ENCODE measurements at regions not wholly inside any gene's neighbourhood (a gene's known extent, or its start where the extent isn't known, plus 50 kb on each side); places are given as distances from the start of the nearest gene placed in this dataset.

- TF ChIP-seq, protein P1, sequence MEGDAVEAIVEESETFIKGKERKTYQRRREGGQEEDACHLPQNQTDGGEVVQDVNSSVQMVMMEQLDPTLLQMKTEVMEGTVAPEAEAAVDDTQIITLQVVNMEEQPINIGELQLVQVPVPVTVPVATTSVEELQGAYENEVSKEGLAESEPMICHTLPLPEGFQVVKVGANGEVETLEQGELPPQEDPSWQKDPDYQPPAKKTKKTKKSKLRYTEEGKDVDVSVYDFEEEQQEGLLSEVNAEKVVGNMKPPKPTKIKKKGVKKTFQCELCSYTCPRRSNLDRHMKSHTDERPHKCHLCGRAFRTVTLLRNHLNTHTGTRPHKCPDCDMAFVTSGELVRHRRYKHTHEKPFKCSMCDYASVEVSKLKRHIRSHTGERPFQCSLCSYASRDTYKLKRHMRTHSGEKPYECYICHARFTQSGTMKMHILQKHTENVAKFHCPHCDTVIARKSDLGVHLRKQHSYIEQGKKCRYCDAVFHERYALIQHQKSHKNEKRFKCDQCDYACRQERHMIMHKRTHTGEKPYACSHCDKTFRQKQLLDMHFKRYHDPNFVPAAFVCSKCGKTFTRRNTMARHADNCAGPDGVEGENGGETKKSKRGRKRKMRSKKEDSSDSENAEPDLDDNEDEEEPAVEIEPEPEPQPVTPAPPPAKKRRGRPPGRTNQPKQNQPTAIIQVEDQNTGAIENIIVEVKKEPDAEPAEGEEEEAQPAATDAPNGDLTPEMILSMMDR (IDR thresholded peaks at IDR 0.05; ENCODE audit: low read length, missing control alignments): no peak
- H3K4me3 ChIP-seq (replicated peaks; ENCODE audit: low read depth, low read length): no peak overlapping the region
- no peak for DNase-seq (ENCODE audit: low read depth)
Measured at GRCh38 chr11:95435192-95435591, 204.2 kb upstream of the SESN3 start.

GRCh38 chr11:95434489-95435057, 203.6 kb upstream of the SESN3 start:
- TF ChIP-seq, protein P1 (IDR thresholded peaks at IDR 0.05; ENCODE audit: low read length, missing control alignments): no peak
- no peak overlapping the region for H3K4me3 ChIP-seq (replicated peaks; ENCODE audit: low read depth, low read length)
- no peak for DNase-seq (ENCODE audit: low read depth)

DNA sequence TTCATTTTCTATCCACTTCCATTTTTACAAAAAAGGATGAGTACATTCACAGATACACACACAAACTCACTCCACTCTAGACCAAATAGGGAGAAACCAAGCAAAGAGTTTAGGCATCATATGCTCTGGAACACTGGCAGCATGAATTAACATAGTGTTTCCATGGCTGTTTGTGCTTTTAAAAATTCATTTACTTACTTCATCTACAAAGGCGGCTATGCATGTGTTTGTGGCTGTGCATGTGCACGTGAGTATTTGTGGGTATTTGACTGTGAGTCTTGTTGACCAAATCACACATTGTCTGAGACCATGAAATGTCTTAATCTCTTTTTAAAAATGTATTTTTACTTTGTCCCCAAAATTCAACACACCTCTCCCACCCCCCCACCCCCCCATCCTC, 203.0 kb upstream of the SESN3 start:
- TF ChIP-seq, protein P1 (IDR thresholded peaks at IDR 0.05; ENCODE audit: low read length, missing control alignments): no peak
- no peak overlapping the region for H3K4me3 ChIP-seq (replicated peaks; ENCODE audit: low read depth, low read length)

DNA sequence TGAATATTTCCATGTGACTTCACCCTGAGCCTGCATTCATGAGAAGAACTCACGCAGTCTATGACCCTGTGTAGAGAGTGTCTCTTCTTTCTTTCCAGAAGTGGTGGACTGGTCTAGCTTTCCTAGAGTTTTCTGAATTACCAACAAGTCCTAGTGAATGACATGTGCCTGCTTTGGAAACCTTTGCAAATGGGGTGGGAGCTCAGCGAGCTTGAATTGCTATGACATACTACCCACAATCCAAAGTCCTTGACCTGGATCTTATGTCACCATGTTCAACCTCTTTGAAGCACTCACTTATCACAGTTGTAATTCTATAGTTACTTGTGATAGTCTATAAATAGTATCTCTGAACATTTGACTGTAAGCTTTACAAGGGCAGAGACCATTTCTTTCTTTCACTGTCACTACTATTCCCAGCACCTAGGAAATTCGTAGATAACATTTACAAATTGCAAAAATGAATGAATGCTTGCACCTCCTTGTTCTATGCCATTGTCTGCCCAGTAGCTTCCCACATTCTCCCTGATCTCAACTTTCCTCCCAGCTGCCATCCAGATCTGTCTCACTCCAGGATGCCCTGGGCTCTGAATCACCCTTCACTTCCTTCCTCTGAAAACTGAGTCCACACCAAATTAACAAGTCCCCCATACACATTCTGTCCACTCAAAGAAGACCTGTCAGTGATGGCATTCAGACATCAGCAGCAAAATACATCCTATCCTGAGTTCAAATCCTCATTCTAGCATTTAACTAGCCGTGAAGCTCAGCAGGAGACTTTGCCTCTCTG, 201.9 kb upstream of the SESN3 start:
- H3K4me3 ChIP-seq (replicated peaks; ENCODE audit: low read depth, low read length): no peak overlapping the region
- DNase-seq (ENCODE audit: low read depth): no peak
- TF ChIP-seq, protein P1 (IDR thresholded peaks at IDR 0.05; ENCODE audit: low read length, missing control alignments): no peak

More for the DNA sequence above, 203.0 kb upstream of the SESN3 start:
- DNase-seq (ENCODE audit: low read depth): no peak

- TF ChIP-seq, protein P1 (IDR thresholded peaks at IDR 0.05; ENCODE audit: low read length, missing control alignments): no peak
- H3K4me3 ChIP-seq (replicated peaks; ENCODE audit: low read depth, low read length): no peak overlapping the region
- no peak for DNase-seq (ENCODE audit: low read depth)
Measured at GRCh38 chr11:95429376-95429907, 198.4 kb upstream of the SESN3 start.

GRCh38 chr11:95426823-95427462, 195.9 kb upstream of the SESN3 start:
- TF ChIP-seq, protein P1 (IDR thresholded peaks at IDR 0.05; ENCODE audit: low read length, missing control alignments): no peak

More at GRCh38 chr11:95426823-95427462, 195.9 kb upstream of the SESN3 start:
- H3K4me3 ChIP-seq (replicated peaks; ENCODE audit: low read depth, low read length): no peak overlapping the region
- DNase-seq (ENCODE audit: low read depth): no peak

Data from fibroblast of pulmonary artery (primary cell).